Gastroesophageal sphincter (tissue), 3 donors: ENCODE measurements at regions not wholly inside any gene's neighbourhood (a gene's known extent, or its start where the extent isn't known, plus 50 kb on each side); places are given as distances from the start of the nearest gene placed in this dataset.

Experiments used
- POLR2AphosphoS5 ChIP-seq: sonication (generic); formaldehyde crosslinking; IDR thresholded peaks from one replicate; pipeline ENCODE4 v1.6.1; 2017; ENCODE audit warnings: antibody characterized with exemption
- TF ChIP-seq, protein P1 (sequence below), 4 experiments: fragments of 200-600 bp in 2 of 4; fragments of 450-650 bp in 2 of 4; sonication (generic) in 1 of 4; IDR thresholded peaks; one replicate each; pipeline ENCODE4 v1.5.1; 2017 to 2019; ENCODE audit warnings: antibody characterized with exemption in 4 of 4, mild to moderate bottlenecking in 2 of 4, moderate library complexity in 2 of 4

DNA sequence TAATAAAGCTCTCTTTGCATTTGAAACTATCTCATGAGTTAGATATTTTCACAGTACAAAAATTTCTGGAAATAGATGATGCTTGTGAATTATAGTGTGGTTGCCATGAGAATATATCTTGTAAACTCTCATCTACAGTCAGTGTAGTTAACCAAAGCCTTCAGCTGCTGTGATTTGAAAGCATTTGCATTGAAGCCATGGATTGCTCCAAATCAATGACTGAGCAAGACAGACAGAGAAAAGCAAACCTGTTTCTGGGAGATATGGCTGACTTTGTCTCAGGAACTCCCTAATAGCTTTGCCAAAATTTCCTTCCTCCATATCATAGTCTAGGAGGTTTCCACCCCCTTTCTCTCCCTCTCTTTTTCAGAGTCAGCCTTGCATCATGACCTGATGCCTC lies 955.3 kb downstream of the REEP3 start:
- TF ChIP-seq, protein P1, sequence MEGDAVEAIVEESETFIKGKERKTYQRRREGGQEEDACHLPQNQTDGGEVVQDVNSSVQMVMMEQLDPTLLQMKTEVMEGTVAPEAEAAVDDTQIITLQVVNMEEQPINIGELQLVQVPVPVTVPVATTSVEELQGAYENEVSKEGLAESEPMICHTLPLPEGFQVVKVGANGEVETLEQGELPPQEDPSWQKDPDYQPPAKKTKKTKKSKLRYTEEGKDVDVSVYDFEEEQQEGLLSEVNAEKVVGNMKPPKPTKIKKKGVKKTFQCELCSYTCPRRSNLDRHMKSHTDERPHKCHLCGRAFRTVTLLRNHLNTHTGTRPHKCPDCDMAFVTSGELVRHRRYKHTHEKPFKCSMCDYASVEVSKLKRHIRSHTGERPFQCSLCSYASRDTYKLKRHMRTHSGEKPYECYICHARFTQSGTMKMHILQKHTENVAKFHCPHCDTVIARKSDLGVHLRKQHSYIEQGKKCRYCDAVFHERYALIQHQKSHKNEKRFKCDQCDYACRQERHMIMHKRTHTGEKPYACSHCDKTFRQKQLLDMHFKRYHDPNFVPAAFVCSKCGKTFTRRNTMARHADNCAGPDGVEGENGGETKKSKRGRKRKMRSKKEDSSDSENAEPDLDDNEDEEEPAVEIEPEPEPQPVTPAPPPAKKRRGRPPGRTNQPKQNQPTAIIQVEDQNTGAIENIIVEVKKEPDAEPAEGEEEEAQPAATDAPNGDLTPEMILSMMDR (IDR thresholded peaks at IDR 0.05), result no peak
- TF ChIP-seq POLR2AphosphoS5, result no peak
